Smooth muscle cell (in vitro differentiated cells): ENCODE measurements at regions not wholly inside any gene's neighbourhood (a gene's known extent, or its start where the extent isn't known, plus 50 kb on each side); places are given as distances from the start of the nearest gene placed in this dataset.

Experiments
- DNase-seq: peaks from one replicate; lab custom pipeline; 2025; ENCODE audit not compliant: unreplicated experiment; lab: John Stamatoyannopoulos, UW
- H2AFZ ChIP-seq: fragments of 200-600 bp; sonication (generic); 2 replicates; pipeline ENCODE4 v1.6.0; 2016; ENCODE audit warnings: antibody characterized with exemption, low read depth, mild to moderate bottlenecking
- H3F3A ChIP-seq: fragments of 200-600 bp; sonication (generic); 2 replicates; pipeline ENCODE4 v1.6.0; 2017; ENCODE audit warnings: antibody characterized with exemption, low read depth
- H3K27ac ChIP-seq: fragments of 200-600 bp; sonication (generic); 2 replicates; pipeline ENCODE4 v1.5.1; 2016; ENCODE audit warnings: low read depth, mild to moderate bottlenecking
- H3K27me3 ChIP-seq: fragments of 200-600 bp; sonication (generic); 2 replicates; pipeline ENCODE4 v1.6.1; 2016; ENCODE audit warnings: low read depth, mild to moderate bottlenecking
- H3K36me3 ChIP-seq: fragments of 200-600 bp; sonication (generic); 2 replicates; pipeline ENCODE4 v1.5.1; 2016; ENCODE audit warnings: low read depth
- H3K4me1 ChIP-seq: fragments of 200-600 bp; sonication (generic); 2 replicates; pipeline ENCODE4 v1.5.1; 2016; ENCODE audit warnings: low read depth
- H3K4me2 ChIP-seq: fragments of 200-600 bp; sonication (generic); 2 replicates; pipeline ENCODE4 v1.6.0; 2016; ENCODE audit warnings: mild to moderate bottlenecking
- H3K4me3 ChIP-seq: fragments of 200-600 bp; sonication (generic); 2 replicates; pipeline ENCODE4 v1.5.1; 2016; ENCODE audit warnings: mild to moderate bottlenecking
- H3K79me2 ChIP-seq: fragments of 200-600 bp; sonication (generic); 2 replicates; pipeline ENCODE4 v1.6.0; 2016; ENCODE audit warnings: low read depth, mild to moderate bottlenecking
- H3K9ac ChIP-seq: fragments of 200-600 bp; sonication (generic); 2 replicates; pipeline ENCODE4 v1.6.0; 2016; ENCODE audit warnings: low read depth
- H3K9me3 ChIP-seq: fragments of 200-600 bp; sonication (generic); replicated peaks from 2 replicates; pipeline ENCODE4 v1.5.1; 2016; ENCODE audit warnings: low read depth
- H4K20me1 ChIP-seq: fragments of 200-600 bp; sonication (generic); 2 replicates; pipeline ENCODE4 v1.6.0; 2016; ENCODE audit warnings: low read depth
- WGBS: methylation state at CpG from one replicate; pipeline ENCODE4 v1.1.7; 2016; ENCODE audit warnings: low lambda C conversion rate; 5-methylcytosine and 5-hydroxymethylcytosine counted together
- TF ChIP-seq, protein P1 (sequence below): fragments of 200-600 bp; sonication (generic); IDR thresholded peaks from 2 replicates; pipeline ENCODE4 v1.5.1; 2017; ENCODE audit warnings: borderline replicate concordance, mild to moderate bottlenecking, antibody characterized with exemption; ENCODE audit not compliant: insufficient read depth, poor library complexity, severe bottlenecking

GRCh38 chr7:7051206-7051877, 131.0 kb upstream of the C1GALT1 start:
- Histone ChIP-seq H3K9me3 (no peaks in the 10 kb centered on the region), H3K4me3 (no peak overlapping the region), H3K79me2 (no peaks in the 10 kb centered on the region), H3K27ac (no peak overlapping the region), H2AFZ (peak overlapping the region; percentile 84), H3K36me3 (no peaks in the 10 kb centered on the region), H3K4me1 (no peaks in the 10 kb centered on the region), H4K20me1 (no peaks in the 10 kb centered on the region), H3K9ac (no peak overlapping the region), H3F3A (no peaks in the 10 kb centered on the region), H3K4me2 (no peak overlapping the region), H3K27me3 (no peaks in the 10 kb centered on the region)
- no peak for DNase-seq
- WGBS: 74% methylated on average over 4 of the region's 4 CpGs
- TF ChIP-seq, protein P1, sequence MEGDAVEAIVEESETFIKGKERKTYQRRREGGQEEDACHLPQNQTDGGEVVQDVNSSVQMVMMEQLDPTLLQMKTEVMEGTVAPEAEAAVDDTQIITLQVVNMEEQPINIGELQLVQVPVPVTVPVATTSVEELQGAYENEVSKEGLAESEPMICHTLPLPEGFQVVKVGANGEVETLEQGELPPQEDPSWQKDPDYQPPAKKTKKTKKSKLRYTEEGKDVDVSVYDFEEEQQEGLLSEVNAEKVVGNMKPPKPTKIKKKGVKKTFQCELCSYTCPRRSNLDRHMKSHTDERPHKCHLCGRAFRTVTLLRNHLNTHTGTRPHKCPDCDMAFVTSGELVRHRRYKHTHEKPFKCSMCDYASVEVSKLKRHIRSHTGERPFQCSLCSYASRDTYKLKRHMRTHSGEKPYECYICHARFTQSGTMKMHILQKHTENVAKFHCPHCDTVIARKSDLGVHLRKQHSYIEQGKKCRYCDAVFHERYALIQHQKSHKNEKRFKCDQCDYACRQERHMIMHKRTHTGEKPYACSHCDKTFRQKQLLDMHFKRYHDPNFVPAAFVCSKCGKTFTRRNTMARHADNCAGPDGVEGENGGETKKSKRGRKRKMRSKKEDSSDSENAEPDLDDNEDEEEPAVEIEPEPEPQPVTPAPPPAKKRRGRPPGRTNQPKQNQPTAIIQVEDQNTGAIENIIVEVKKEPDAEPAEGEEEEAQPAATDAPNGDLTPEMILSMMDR: no peak

GRCh38 chr7:7054252-7054830, 128.0 kb upstream of the C1GALT1 start:
- Histone ChIP-seq H3K4me3 (no peak overlapping the region), H3K36me3 (no peaks in the 10 kb centered on the region), H3K27me3 (no peaks in the 10 kb centered on the region), H3K9me3 (no peaks in the 10 kb centered on the region), H3F3A (no peaks in the 10 kb centered on the region), H3K79me2 (no peaks in the 10 kb centered on the region), H4K20me1 (no peaks in the 10 kb centered on the region), H3K27ac (no peak overlapping the region), H3K9ac (no peak overlapping the region), H3K4me1 (no peaks in the 10 kb centered on the region), H2AFZ (no peak overlapping the region), H3K4me2 (no peak overlapping the region)
- TF ChIP-seq, protein P1: no peak
- no peak for DNase-seq
- 89% methylated on average over 8 of the region's 8 CpGs for WGBS

DNA sequence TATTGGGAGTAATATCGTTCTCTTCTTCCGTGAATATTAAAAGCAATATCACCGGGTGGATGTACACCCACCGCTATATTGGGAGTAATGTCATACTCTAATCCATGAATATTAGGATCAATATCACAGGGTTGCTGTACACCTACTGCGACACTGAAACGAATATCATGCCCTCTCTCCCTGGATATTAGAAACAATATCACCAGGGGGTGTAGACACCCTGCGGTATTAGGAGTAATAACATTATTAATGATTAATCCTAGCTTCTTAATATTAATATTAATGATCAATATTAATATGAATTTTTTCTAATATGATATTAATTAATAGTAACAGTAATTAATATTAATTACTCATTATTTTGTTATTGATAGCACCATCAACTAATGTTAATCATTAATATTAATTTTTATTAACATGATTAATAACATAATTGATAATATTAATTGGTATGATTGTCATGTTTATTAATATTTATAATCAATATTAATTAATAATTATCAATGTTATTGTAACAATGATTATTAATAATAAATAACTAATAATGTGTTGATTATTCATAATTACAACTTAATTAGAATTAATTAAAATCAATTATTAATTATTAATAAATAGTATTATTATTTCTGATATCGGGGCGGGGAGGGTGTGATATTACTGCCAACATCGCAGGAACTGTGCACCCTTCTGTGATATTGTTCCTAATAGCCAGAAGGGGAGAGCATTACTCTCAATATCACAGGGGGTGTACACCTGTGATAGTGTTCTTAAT, 121.3 kb upstream of the C1GALT1 start:
- H3K4me2 ChIP-seq: no peak overlapping the region
- H3K36me3 ChIP-seq: no peaks in the 10 kb centered on the region

More for the DNA sequence above, 121.3 kb upstream of the C1GALT1 start:
- no peak overlapping the region for H3K9ac ChIP-seq
- H4K20me1 ChIP-seq: no peaks in the 10 kb centered on the region
- H3K9me3 ChIP-seq: no peaks in the 10 kb centered on the region
- no peaks in the 10 kb centered on the region for H3F3A ChIP-seq
- H3K4me3 ChIP-seq: no peak overlapping the region
- no peak overlapping the region for H2AFZ ChIP-seq
- H3K27me3 ChIP-seq: no peaks in the 10 kb centered on the region
- H3K27ac ChIP-seq: no peak overlapping the region
- WGBS: 89% methylated on average over 10 of the region's 10 CpGs
- no peaks in the 10 kb centered on the region for H3K4me1 ChIP-seq
- no peaks in the 10 kb centered on the region for H3K79me2 ChIP-seq
- DNase-seq: no peak
- TF ChIP-seq, protein P1: no peak
